Activated T-cell treated with anti-CD3 and anti-CD28 coated beads, Interleukin-2, amount 50 U/mL, for 24 hours (primary cell): ENCODE measurements at regions not wholly inside any gene's neighbourhood (a gene's known extent, or its start where the extent isn't known, plus 50 kb on each side); places are given as distances from the start of the nearest gene placed in this dataset.

ENCODE experiments used
- DNase-seq: peaks from one replicate; pipeline ENCODE4 v3.0.0-alpha.2; 2020
- H3K27ac Mint-ChIP-seq: 2 replicates; pipeline ENCODE4 v1.8.0; 2020; ENCODE audit warnings: mild to moderate bottlenecking, mixed read lengths
- H3K27me3 Mint-ChIP-seq: 2 replicates; pipeline ENCODE4 v1.8.0; 2020; ENCODE audit warnings: mixed read lengths
- H3K36me3 Mint-ChIP-seq: 2 replicates; pipeline ENCODE4 v1.8.0; 2020; ENCODE audit warnings: low read depth, mixed read lengths
- H3K4me1 Mint-ChIP-seq: 2 replicates; pipeline ENCODE4 v1.8.0; 2020; ENCODE audit warnings: low read depth, mixed read lengths
- H3K4me3 Mint-ChIP-seq: 2 replicates; pipeline ENCODE4 v1.8.0; 2020; ENCODE audit warnings: mild to moderate bottlenecking, moderate library complexity, mixed read lengths
- H3K9me3 Mint-ChIP-seq: 2 replicates; pipeline ENCODE4 v1.8.0; 2020; ENCODE audit warnings: mixed read lengths

- H3K27me3 Mint-ChIP-seq = no peaks in the 10 kb centered on the region
- DNase-seq = no peak
- no peaks in the 10 kb centered on the region for H3K4me1 Mint-ChIP-seq
Observed at GRCh38 chr4:35399912-35400311, 844.4 kb downstream of the ARAP2 start.

GRCh38 chr4:35423104-35423503 is 821.2 kb downstream of the ARAP2 start:
- no peak overlapping the region for H3K4me3 Mint-ChIP-seq

More at GRCh38 chr4:35399912-35400311, 844.4 kb downstream of the ARAP2 start:
- Mint-ChIP-seq H3K9me3 (peaks cover 2% of the 10 kb centered on the region), H3K27ac (no peak overlapping the region), H3K4me3 (no peak overlapping the region), H3K36me3 (no peaks in the 10 kb centered on the region)

GRCh38 chr4:35447474-35447873 is 796.8 kb downstream of the ARAP2 start:
- H3K9me3 Mint-ChIP-seq = peaks cover 10% of the 10 kb centered on the region
- no peaks in the 10 kb centered on the region for H3K4me1 Mint-ChIP-seq
- no peak overlapping the region for H3K4me3 Mint-ChIP-seq
- no peak for DNase-seq
- H3K27ac Mint-ChIP-seq = no peak overlapping the region
- no peaks in the 10 kb centered on the region for H3K27me3 Mint-ChIP-seq
- H3K36me3 Mint-ChIP-seq = no peaks in the 10 kb centered on the region

More at GRCh38 chr4:35423104-35423503, 821.2 kb downstream of the ARAP2 start:
- no peak for DNase-seq
- no peaks in the 10 kb centered on the region for H3K4me1 Mint-ChIP-seq
- H3K36me3 Mint-ChIP-seq = no peaks in the 10 kb centered on the region
- no peaks in the 10 kb centered on the region for H3K9me3 Mint-ChIP-seq
- H3K27me3 Mint-ChIP-seq = no peaks in the 10 kb centered on the region
- H3K27ac Mint-ChIP-seq = no peak overlapping the region

- Mint-ChIP-seq H3K4me1 (no peaks in the 10 kb centered on the region), H3K4me3 (no peak overlapping the region), H3K36me3 (no peaks in the 10 kb centered on the region), H3K27me3 (no peaks in the 10 kb centered on the region), H3K27ac (no peak overlapping the region), H3K9me3 (peaks cover 13% of the 10 kb centered on the region)
- no peak for DNase-seq
Observed at GRCh38 chr4:35459045-35459444, 785.3 kb downstream of the ARAP2 start.

DNA sequence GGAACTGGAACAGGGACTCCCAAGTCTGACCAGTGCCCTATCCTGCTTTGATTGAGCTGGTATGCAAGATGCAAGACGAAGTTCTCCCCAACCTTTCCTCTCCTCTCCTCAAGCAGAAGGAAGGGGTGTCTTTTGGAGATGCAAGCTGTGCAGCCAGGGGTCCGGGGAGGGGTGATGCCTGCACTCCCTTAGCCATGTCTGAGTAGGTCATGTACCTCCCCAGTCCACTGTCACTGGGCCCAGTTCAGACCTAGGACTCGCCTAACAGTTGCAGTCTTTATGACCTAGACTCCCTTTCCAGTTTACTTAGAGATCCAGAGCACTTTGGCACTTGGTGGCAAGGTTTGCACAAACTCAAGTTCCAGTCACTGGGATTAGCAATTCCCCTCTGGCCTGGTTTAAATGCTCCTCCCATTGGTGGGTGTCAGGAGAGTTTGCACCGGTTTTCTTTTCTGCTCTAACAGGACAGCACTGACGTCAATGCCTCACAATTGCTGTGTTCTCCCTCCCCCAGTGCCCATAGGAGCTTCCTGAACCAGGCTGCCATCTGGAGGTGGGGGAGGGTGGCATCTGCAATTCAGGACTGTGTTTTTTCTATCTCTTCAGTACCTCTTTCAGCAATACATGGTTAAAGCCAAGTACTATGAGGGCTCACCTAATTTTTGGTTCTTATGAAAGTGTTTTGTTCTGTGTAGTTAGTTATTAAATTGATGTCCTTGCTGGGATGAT is 782.2 kb downstream of the ARAP2 start:
- Mint-ChIP-seq H3K36me3 (no peaks in the 10 kb centered on the region), H3K27me3 (no peaks in the 10 kb centered on the region), H3K9me3 (peaks cover 13% of the 10 kb centered on the region), H3K4me1 (no peaks in the 10 kb centered on the region), H3K4me3 (no peak overlapping the region), H3K27ac (no peak overlapping the region)
- no peak for DNase-seq

DNA sequence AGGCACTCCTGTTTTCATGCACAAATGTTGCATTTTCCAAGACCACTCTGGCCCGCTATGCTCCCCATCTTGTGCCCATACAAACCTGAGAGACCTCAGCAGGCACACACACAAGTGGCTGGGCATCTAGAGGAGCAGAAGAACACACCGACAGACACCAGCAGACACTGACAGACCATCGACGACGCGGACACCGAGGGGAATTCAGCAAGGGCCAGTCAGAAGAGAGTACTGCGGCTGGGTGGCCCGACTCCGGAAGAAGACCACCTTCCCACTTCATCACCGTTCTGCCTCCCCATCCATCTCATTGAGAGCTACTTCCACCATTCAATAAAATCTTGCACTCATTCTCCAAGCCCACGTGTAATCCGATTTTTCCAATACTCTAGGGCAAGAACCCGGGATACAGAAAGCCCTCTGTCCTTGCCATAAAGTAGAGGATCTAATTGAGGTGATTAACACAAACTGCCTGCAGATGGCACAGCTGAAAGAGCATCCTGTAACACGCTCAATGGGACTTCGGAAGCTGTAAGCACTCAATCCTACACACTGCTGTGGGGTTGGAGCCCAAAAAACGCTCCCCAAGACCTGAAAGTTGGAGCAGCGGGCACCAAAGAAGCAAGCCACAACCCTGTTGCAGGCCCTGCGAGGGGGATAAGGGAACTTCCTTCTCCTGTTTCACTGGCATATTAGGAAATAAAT is 780.9 kb downstream of the ARAP2 start:
- Mint-ChIP-seq H3K4me3 (no peak overlapping the region), H3K36me3 (no peaks in the 10 kb centered on the region), H3K9me3 (peaks cover 10% of the 10 kb centered on the region), H3K27me3 (no peaks in the 10 kb centered on the region), H3K4me1 (no peaks in the 10 kb centered on the region), H3K27ac (no peak overlapping the region)
- DNase-seq = no peak

GRCh38 chr4:35464964-35465528 is 779.3 kb downstream of the ARAP2 start:
- Mint-ChIP-seq H3K9me3 (peaks cover 2% of the 10 kb centered on the region), H3K4me1 (no peaks in the 10 kb centered on the region), H3K27me3 (no peaks in the 10 kb centered on the region), H3K4me3 (no peak overlapping the region), H3K36me3 (no peaks in the 10 kb centered on the region), H3K27ac (no peak overlapping the region)
- DNase-seq = no peak

- Mint-ChIP-seq H3K27me3 (no peaks in the 10 kb centered on the region), H3K4me1 (no peaks in the 10 kb centered on the region), H3K4me3 (no peak overlapping the region), H3K27ac (no peak overlapping the region), H3K9me3 (peaks cover 2% of the 10 kb centered on the region), H3K36me3 (no peaks in the 10 kb centered on the region)
- no peak for DNase-seq
Observed at GRCh38 chr4:35491093-35491492, 753.2 kb downstream of the ARAP2 start.

GRCh38 chr4:35493977-35494376 is 750.3 kb downstream of the ARAP2 start:
- peaks cover 2% of the 10 kb centered on the region for H3K9me3 Mint-ChIP-seq
- no peak overlapping the region for H3K4me3 Mint-ChIP-seq
- no peaks in the 10 kb centered on the region for H3K27me3 Mint-ChIP-seq
- DNase-seq = no peak
- no peaks in the 10 kb centered on the region for H3K4me1 Mint-ChIP-seq
- H3K36me3 Mint-ChIP-seq = no peaks in the 10 kb centered on the region
- H3K27ac Mint-ChIP-seq = no peak overlapping the region

- H3K9me3 Mint-ChIP-seq = peaks cover 2% of the 10 kb centered on the region
- no peak overlapping the region for H3K4me3 Mint-ChIP-seq
- H3K27me3 Mint-ChIP-seq = no peaks in the 10 kb centered on the region
- no peak overlapping the region for H3K27ac Mint-ChIP-seq
- no peaks in the 10 kb centered on the region for H3K36me3 Mint-ChIP-seq
- H3K4me1 Mint-ChIP-seq = no peaks in the 10 kb centered on the region
- no peak for DNase-seq
Observed at GRCh38 chr4:35494955-35495354, 749.4 kb downstream of the ARAP2 start.

- DNase-seq = no peak
- Mint-ChIP-seq H3K4me3 (no peak overlapping the region), H3K4me1 (no peaks in the 10 kb centered on the region), H3K27ac (no peak overlapping the region), H3K27me3 (no peaks in the 10 kb centered on the region), H3K36me3 (no peaks in the 10 kb centered on the region), H3K9me3 (no peaks in the 10 kb centered on the region)
Observed at GRCh38 chr4:35500812-35501211, 743.5 kb downstream of the ARAP2 start.

- H3K27me3 Mint-ChIP-seq = no peaks in the 10 kb centered on the region
- peaks cover 4% of the 10 kb centered on the region for H3K9me3 Mint-ChIP-seq
- no peak for DNase-seq
- H3K4me1 Mint-ChIP-seq = no peaks in the 10 kb centered on the region
- H3K36me3 Mint-ChIP-seq = no peaks in the 10 kb centered on the region
- H3K27ac Mint-ChIP-seq = no peak overlapping the region
- H3K4me3 Mint-ChIP-seq = no peak overlapping the region
Observed at GRCh38 chr4:35503435-35503834, 740.9 kb downstream of the ARAP2 start.

- Mint-ChIP-seq H3K27ac (no peak overlapping the region), H3K9me3 (peaks cover 4% of the 10 kb centered on the region), H3K27me3 (no peaks in the 10 kb centered on the region), H3K4me1 (no peaks in the 10 kb centered on the region), H3K4me3 (no peak overlapping the region), H3K36me3 (no peaks in the 10 kb centered on the region)
- no peak for DNase-seq
Observed at GRCh38 chr4:35506161-35506560, 738.2 kb downstream of the ARAP2 start.

DNA sequence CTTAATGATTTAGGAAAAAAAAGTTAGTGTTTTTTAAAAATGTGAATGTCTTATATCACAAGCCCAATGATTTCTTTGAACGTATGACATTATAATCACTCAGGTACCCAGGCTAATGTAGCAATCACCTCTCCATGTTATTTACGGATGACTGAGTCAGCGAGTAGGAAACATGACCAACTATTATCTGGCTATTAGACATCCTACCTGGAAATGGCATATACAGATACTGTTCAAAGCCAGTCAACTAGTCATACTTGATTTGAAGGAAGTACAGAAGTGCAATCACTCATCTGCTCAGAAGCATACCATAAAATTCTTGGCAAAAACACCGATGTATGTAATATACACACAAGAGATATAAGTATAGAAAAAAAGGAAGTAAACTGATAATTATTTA is 732.5 kb downstream of the ARAP2 start:
- H3K27me3 Mint-ChIP-seq = no peaks in the 10 kb centered on the region
- no peaks in the 10 kb centered on the region for H3K36me3 Mint-ChIP-seq
- no peaks in the 10 kb centered on the region for H3K4me1 Mint-ChIP-seq
- no peak overlapping the region for H3K27ac Mint-ChIP-seq
- peaks cover 5% of the 10 kb centered on the region for H3K9me3 Mint-ChIP-seq
- DNase-seq = no peak
- H3K4me3 Mint-ChIP-seq = no peak overlapping the region

DNA sequence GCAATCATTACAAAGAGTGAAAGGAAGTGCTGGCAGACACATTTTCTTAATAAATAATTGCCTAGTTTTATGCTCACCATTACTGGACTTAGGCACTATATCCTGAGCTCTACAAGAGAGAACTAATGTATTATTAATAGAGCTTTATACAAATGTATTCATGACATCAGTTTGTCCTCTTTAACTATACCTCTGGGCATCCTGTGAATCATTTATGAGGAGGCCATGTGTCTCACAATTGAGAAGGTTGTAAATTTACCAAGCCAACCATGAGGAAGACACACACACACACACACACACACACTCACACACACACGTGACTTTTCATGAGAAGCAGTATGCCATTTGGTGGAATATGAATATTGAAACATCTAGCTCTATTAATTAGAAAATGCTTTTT is 728.2 kb downstream of the ARAP2 start:
- Mint-ChIP-seq H3K27ac (no peak overlapping the region), H3K4me1 (no peaks in the 10 kb centered on the region), H3K27me3 (no peaks in the 10 kb centered on the region), H3K4me3 (no peak overlapping the region), H3K36me3 (no peaks in the 10 kb centered on the region), H3K9me3 (peaks cover 7% of the 10 kb centered on the region)
- DNase-seq = no peak
